ENCODE measurements at regions not wholly inside any gene's neighbourhood (a gene's known extent, or its start where the extent isn't known, plus 50 kb on each side); places are given as distances from the start of the nearest gene placed in this dataset.

DNA sequence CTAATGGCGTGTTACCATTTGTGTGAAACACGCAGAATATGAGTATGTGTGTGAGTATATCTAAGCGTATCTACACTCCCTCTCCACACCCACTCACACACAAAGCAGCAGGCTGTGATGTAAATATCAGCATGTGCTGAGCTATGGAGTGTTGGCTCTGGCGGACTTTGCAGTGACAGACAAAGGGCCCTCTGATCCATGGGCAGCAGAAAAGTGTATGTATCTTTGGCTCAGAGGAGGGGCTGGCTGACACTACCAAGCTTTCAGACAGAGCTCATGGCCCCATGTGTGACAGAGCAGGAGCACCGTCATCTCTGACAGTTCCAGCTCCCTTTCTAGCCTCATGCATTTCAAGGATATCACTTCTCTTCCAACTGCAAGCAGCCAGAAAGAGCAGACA is 57.2 kb upstream of the ASB18 start:
- TF ChIP-seq, protein P1, sequence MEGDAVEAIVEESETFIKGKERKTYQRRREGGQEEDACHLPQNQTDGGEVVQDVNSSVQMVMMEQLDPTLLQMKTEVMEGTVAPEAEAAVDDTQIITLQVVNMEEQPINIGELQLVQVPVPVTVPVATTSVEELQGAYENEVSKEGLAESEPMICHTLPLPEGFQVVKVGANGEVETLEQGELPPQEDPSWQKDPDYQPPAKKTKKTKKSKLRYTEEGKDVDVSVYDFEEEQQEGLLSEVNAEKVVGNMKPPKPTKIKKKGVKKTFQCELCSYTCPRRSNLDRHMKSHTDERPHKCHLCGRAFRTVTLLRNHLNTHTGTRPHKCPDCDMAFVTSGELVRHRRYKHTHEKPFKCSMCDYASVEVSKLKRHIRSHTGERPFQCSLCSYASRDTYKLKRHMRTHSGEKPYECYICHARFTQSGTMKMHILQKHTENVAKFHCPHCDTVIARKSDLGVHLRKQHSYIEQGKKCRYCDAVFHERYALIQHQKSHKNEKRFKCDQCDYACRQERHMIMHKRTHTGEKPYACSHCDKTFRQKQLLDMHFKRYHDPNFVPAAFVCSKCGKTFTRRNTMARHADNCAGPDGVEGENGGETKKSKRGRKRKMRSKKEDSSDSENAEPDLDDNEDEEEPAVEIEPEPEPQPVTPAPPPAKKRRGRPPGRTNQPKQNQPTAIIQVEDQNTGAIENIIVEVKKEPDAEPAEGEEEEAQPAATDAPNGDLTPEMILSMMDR (IDR thresholded peaks at IDR 0.05), result no peak
- no peak for TF ChIP-seq ZFX (IDR thresholded peaks at IDR 0.05; ENCODE audit: borderline replicate concordance)
